ENCODE measurements at regions not wholly inside any gene's neighbourhood (a gene's known extent, or its start where the extent isn't known, plus 50 kb on each side); places are given as distances from the start of the nearest gene placed in this dataset.
"Not testable (repeated sequence)": the region's sequence is repeated elsewhere in the genome, so short reads cannot be mapped to it uniquely, and the experiment has no call there.

- not testable (repeated sequence) for DNase-seq (ENCODE audit: low spot score); FAIRE-seq
These were observed 84.6 kb upstream of the ADRB2 start for GRCh38 chr5:148741766-148742165.

- not testable (repeated sequence) for FAIRE-seq; DNase-seq (ENCODE audit: low spot score)
These were observed 82.0 kb upstream of the ADRB2 start for GRCh38 chr5:148744380-148744779.

GRCh38 chr5:148746826-148747535 is 79.4 kb upstream of the ADRB2 start:
- DNase-seq (ENCODE audit: low spot score) (no peak), FAIRE-seq (no peak)

- FAIRE-seq (no peak), DNase-seq (ENCODE audit: low spot score) (no peak)
These were observed 78.9 kb upstream of the ADRB2 start for GRCh38 chr5:148747536-148747906.

- no peak for DNase-seq (ENCODE audit: low spot score)
- FAIRE-seq = no peak
These were observed 77.6 kb upstream of the ADRB2 start for GRCh38 chr5:148748702-148749392.

- FAIRE-seq (no peak), DNase-seq (ENCODE audit: low spot score) (no peak)
These were observed 75.8 kb upstream of the ADRB2 start for GRCh38 chr5:148750614-148751013.

GRCh38 chr5:148751025-148751424 is 75.4 kb upstream of the ADRB2 start:
- FAIRE-seq = no peak
- no peak for DNase-seq (ENCODE audit: low spot score)

GRCh38 chr5:148752375-148752774 is 74.0 kb upstream of the ADRB2 start:
- DNase-seq (ENCODE audit: low spot score); FAIRE-seq: not testable (repeated sequence)

GRCh38 chr5:148759101-148759500 is 67.3 kb upstream of the ADRB2 start:
- FAIRE-seq = no peak

GRCh38 chr5:148760945-148761638 is 65.3 kb upstream of the ADRB2 start:
- FAIRE-seq = no peak
- DNase-seq (ENCODE audit: low spot score) = no peak

More at GRCh38 chr5:148759101-148759500, 67.3 kb upstream of the ADRB2 start:
- DNase-seq (ENCODE audit: low spot score) = no peak

- FAIRE-seq (no peak), DNase-seq (ENCODE audit: low spot score) (no peak)
These were observed 62.4 kb upstream of the ADRB2 start for GRCh38 chr5:148763996-148764395.

GRCh38 chr5:148765061-148765460 is 61.4 kb upstream of the ADRB2 start:
- FAIRE-seq = no peak

GRCh38 chr5:148768806-148769415 is 57.5 kb upstream of the ADRB2 start:
- no peak for DNase-seq (ENCODE audit: low spot score)

More at GRCh38 chr5:148765061-148765460, 61.4 kb upstream of the ADRB2 start:
- no peak for DNase-seq (ENCODE audit: low spot score)

GRCh38 chr5:148769941-148770340 is 56.5 kb upstream of the ADRB2 start:
- DNase-seq (ENCODE audit: low spot score) (no peak), FAIRE-seq (no peak)

More at GRCh38 chr5:148768806-148769415, 57.5 kb upstream of the ADRB2 start:
- no peak for FAIRE-seq

- DNase-seq (ENCODE audit: low spot score) = no peak
- FAIRE-seq = no peak
These were observed 52.1 kb upstream of the ADRB2 start for GRCh38 chr5:148774313-148774712.

GRCh38 chr5:148776261-148776660 is 50.1 kb upstream of the ADRB2 start:
- no peak for DNase-seq (ENCODE audit: low spot score)
- FAIRE-seq = no peak
